Stimulated activated CD8-positive, alpha-beta memory T cell treated with anti-CD3 and anti-CD28 coated beads, Interleukin-12 subunit alpha, Interleukin-12 subunit beta, amount 100 ng/mL, for 1 hour (primary cell): ENCODE measurements at regions not wholly inside any gene's neighbourhood (a gene's known extent, or its start where the extent isn't known, plus 50 kb on each side); places are given as distances from the start of the nearest gene placed in this dataset.

Experiments
- DNase-seq: peaks from one replicate; pipeline ENCODE4 v3.0.0-alpha.2; 2020; ENCODE audit warnings: low read depth

- DNase-seq, result no peak
Measured at GRCh38 chrX:134173541-134174272, 63.3 kb upstream of the CCDC160 start.

- no peak for DNase-seq
Measured at GRCh38 chrX:134174273-134174660, 62.7 kb upstream of the CCDC160 start.

- no peak for DNase-seq
Measured at GRCh38 chrX:134174859-134175258, 62.1 kb upstream of the CCDC160 start.

- no peak for DNase-seq
Measured at GRCh38 chrX:134177527-134177926, 59.5 kb upstream of the CCDC160 start.

GRCh38 chrX:134180601-134181274 is 56.2 kb upstream of the CCDC160 start:
- no peak for DNase-seq

GRCh38 chrX:134181275-134181660 is 55.7 kb upstream of the CCDC160 start:
- DNase-seq, result no peak

- no peak for DNase-seq
Measured at GRCh38 chrX:134183665-134184064, 53.3 kb upstream of the CCDC160 start.

GRCh38 chrX:134184936-134185335 is 52.0 kb upstream of the CCDC160 start:
- DNase-seq, result no peak

- DNase-seq, result peak; percentile 20
Measured at GRCh38 chrX:134186362-134187121, 50.4 kb upstream of the CCDC160 start.
